Upper lobe of right lung (tissue), 1 donor: ENCODE measurements at regions not wholly inside any gene's neighbourhood (a gene's known extent, or its start where the extent isn't known, plus 50 kb on each side); places are given as distances from the start of the nearest gene placed in this dataset.
"Not testable (repeated sequence)": the region's sequence is repeated elsewhere in the genome, so short reads cannot be mapped to it uniquely, and the experiment has no call there.

Experiments used
- ATAC-seq: fragments of 200-7000 bp; cut with Tn5 transposase; one replicate; pipeline ENCODE4 v1.9.1; 2020; ENCODE audit warnings: mild to moderate bottlenecking, moderate library complexity
- DNase-seq: peaks from one replicate; pipeline ENCODE4 v3.0.0-alpha.2; 2020
- H3K27ac ChIP-seq: fragments of 200-600 bp; one replicate; pipeline ENCODE4 v1.8.0; 2022
- H3K27me3 ChIP-seq: fragments of 200-600 bp; one replicate; pipeline ENCODE4 v1.8.0; 2022; ENCODE audit warnings: mild to moderate bottlenecking
- H3K36me3 ChIP-seq: fragments of 200-600 bp; one replicate; pipeline ENCODE4 v1.8.0; 2022
- H3K4me1 ChIP-seq: fragments of 200-600 bp; one replicate; pipeline ENCODE4 v1.8.0; 2022
- H3K4me3 ChIP-seq: fragments of 200-600 bp; one replicate; pipeline ENCODE4 v1.8.0; 2022; ENCODE audit warnings: mild to moderate bottlenecking
- H3K9me3 ChIP-seq: fragments of 200-600 bp; one replicate; pipeline ENCODE4 v1.8.0; 2022
- CTCF ChIP-seq: fragments of 200-600 bp; IDR thresholded peaks from one replicate; pipeline ENCODE4 v1.8.0; 2022; ENCODE audit warnings: antibody characterized with exemption
- intact Hi-C: fragments of 100-400 bp; cut with DNase I; formaldehyde crosslinking; loops from one replicate; pipeline ENCODE4 v1.11.0; 2022
- donor health status: DM: no; HTN: yes; CAD: no; lungs with severe emphysema.

GRCh38 chr7:66503551-66504031, 125.1 kb upstream of the KCTD7 start:
- DNase-seq, result peak; percentile 53
- Histone ChIP-seq H3K36me3 (no peaks in the 10 kb centered on the region), H3K4me3 (no peak overlapping the region), H3K9me3 (no peaks in the 10 kb centered on the region), H3K27me3 (peaks cover 17% of the 10 kb centered on the region), H3K27ac (no peak overlapping the region), H3K4me1 (peaks cover 4% of the 10 kb centered on the region)
- intact Hi-C loops, result no loop called here
- no peak for TF ChIP-seq CTCF
- peak; percentile 5 for ATAC-seq

DNA sequence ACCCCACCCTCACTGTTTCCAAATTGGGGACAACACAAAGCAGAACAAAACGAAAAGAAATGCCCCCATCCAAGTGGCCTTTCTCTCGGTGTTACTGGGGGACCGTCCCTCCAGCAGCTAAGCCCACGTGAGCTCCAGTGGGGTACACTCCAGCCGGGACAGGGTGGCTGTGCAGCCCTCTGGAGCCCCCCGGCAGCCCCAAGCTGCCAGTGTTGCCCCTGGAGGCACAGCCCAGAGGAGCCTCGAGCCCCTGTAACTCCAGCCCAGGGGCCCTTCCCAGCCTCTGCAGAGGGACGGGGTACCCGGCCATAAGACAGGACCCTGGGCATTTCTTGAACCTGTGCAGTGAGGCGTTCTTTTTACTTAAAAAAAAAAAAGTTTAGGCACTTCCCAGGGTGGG, 124.5 kb upstream of the KCTD7 start:
- no peak for DNase-seq
- Histone ChIP-seq H3K4me1 (peaks cover 4% of the 10 kb centered on the region), H3K36me3 (no peaks in the 10 kb centered on the region), H3K4me3 (no peak overlapping the region), H3K9me3 (no peaks in the 10 kb centered on the region), H3K27me3 (peaks cover 17% of the 10 kb centered on the region), H3K27ac (no peak overlapping the region)
- ATAC-seq, result no peak
- intact Hi-C loops, result no loop called here
- no peak for TF ChIP-seq CTCF

- H3K27me3 ChIP-seq, result peaks cover 17% of the 10 kb centered on the region
Measured at GRCh38 chr7:66505009-66505408, 123.7 kb upstream of the KCTD7 start.

GRCh38 chr7:66505531-66506451, 122.9 kb upstream of the KCTD7 start:
- intact Hi-C loops, result no loop called here
- DNase-seq, result no peak
- peak; percentile 56 for ATAC-seq
- peaks cover 17% of the 10 kb centered on the region for H3K27me3 ChIP-seq
- peak overlapping the region; percentile 29 for H3K4me3 ChIP-seq
- H3K27ac ChIP-seq, result no peak overlapping the region
- H3K36me3 ChIP-seq, result no peaks in the 10 kb centered on the region
- peaks cover 4% of the 10 kb centered on the region for H3K4me1 ChIP-seq
- no peaks in the 10 kb centered on the region for H3K9me3 ChIP-seq
- TF ChIP-seq CTCF, result no peak

More at GRCh38 chr7:66505009-66505408, 123.7 kb upstream of the KCTD7 start:
- DNase-seq, result no peak
- ATAC-seq, result no peak
- H3K4me1 ChIP-seq, result peaks cover 4% of the 10 kb centered on the region
- no peak for TF ChIP-seq CTCF
- H3K27ac ChIP-seq, result no peak overlapping the region
- H3K4me3 ChIP-seq, result no peak overlapping the region
- H3K36me3 ChIP-seq, result no peaks in the 10 kb centered on the region
- no peaks in the 10 kb centered on the region for H3K9me3 ChIP-seq
- intact Hi-C loops, result no loop called here

DNA sequence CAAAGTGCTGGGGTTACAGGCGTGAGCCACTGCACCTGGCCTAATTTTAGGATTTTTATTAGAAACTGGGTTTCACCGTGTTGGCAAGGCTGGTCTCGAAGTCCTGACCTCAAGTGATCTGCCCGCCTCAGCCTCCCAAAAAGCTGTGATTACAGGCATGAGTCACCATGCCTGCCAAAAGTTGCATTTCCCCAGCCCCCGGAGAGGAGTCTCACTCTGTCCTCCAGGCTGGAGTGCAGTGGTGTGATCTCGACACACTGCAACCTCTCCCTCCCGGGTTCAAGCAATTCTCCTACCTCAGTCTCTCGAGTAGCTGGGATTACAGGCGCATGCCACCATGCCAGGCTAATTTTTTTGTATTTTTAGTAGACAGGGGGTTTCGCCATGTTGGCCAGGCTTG, 122.0 kb upstream of the KCTD7 start:
- H3K4me1 ChIP-seq, ATAC-seq, DNase-seq, H3K4me3 ChIP-seq, H3K36me3 ChIP-seq, H3K27ac ChIP-seq, intact Hi-C loops, H3K9me3 ChIP-seq: not testable (repeated sequence)
- peaks cover 17% of the 10 kb centered on the region for H3K27me3 ChIP-seq

- Histone ChIP-seq H3K4me3 (no peak overlapping the region), H3K4me1 (peaks cover 4% of the 10 kb centered on the region), H3K9me3 (no peaks in the 10 kb centered on the region), H3K27me3 (peaks cover 17% of the 10 kb centered on the region), H3K36me3 (no peaks in the 10 kb centered on the region), H3K27ac (no peak overlapping the region)
- DNase-seq, result no peak
- TF ChIP-seq CTCF, result no peak
- intact Hi-C loops, result no loop called here
- ATAC-seq, result no peak
Measured at GRCh38 chr7:66507764-66508296, 120.9 kb upstream of the KCTD7 start.
